Suprapubic skin (tissue), 4 donors: ENCODE measurements at regions not wholly inside any gene's neighbourhood (a gene's known extent, or its start where the extent isn't known, plus 50 kb on each side); places are given as distances from the start of the nearest gene placed in this dataset.

Experiments used
- DNase-seq, 2 donors: peaks; one replicate each; pipeline ENCODE4 v3.0.0-alpha.2; 2019; ENCODE audit warnings: low spot score in 2 of 2
- H3K27ac ChIP-seq: fragments of 200-600 bp; sonication (generic); one replicate; pipeline ENCODE4 v1.5.1; 2019
- H3K27me3 ChIP-seq: fragments of 200-600 bp; sonication (generic); one replicate; pipeline ENCODE4 v1.5.1; 2019
- H3K36me3 ChIP-seq: fragments of 200-600 bp; sonication (generic); one replicate; pipeline ENCODE4 v1.5.1; 2019
- H3K4me1 ChIP-seq: fragments of 200-600 bp; sonication (generic); one replicate; pipeline ENCODE4 v1.5.1; 2019
- H3K4me3 ChIP-seq: fragments of 200-600 bp; sonication (generic); one replicate; pipeline ENCODE4 v1.5.1; 2019; ENCODE audit warnings: mild to moderate bottlenecking
- H3K9me3 ChIP-seq: fragments of 200-600 bp; sonication (generic); one replicate; pipeline ENCODE4 v1.5.1; 2019
- CTCF ChIP-seq, 2 donors: fragments of 200-600 bp in 1 of 2; fragments of 450-650 bp in 1 of 2; sonication (generic) in 1 of 2; IDR thresholded peaks; one replicate each; pipeline ENCODE4 v1.5.1; 2016 to 2019; ENCODE audit warnings: antibody characterized with exemption in 2 of 2, mild to moderate bottlenecking in 1 of 2, moderate library complexity in 1 of 2
- EP300 ChIP-seq: sonication (generic); formaldehyde crosslinking; IDR thresholded peaks from one replicate; pipeline ENCODE4 v1.6.1; 2017; ENCODE audit warnings: antibody characterized with exemption
- POLR2A ChIP-seq, 2 donors: fragments of 450-650 bp; IDR thresholded peaks; one replicate each; pipeline ENCODE4 v1.6.1; 2017; ENCODE audit warnings: antibody characterized with exemption in 2 of 2, mild to moderate bottlenecking in 2 of 2, moderate library complexity in 2 of 2
- POLR2AphosphoS5 ChIP-seq, 3 donors: sonication (generic); formaldehyde crosslinking; IDR thresholded peaks; one replicate each; pipeline ENCODE4 v1.6.1; 2017; ENCODE audit warnings: antibody characterized with exemption in 3 of 3
- WGBS: methylation state at CpG from one replicate; pipeline ENCODE4 v1.1.5; 2018; 5-methylcytosine and 5-hydroxymethylcytosine counted together

- 89% methylated on average over 4 of the region's 4 CpGs for WGBS
- Histone ChIP-seq H3K27me3 (no peaks in the 10 kb centered on the region), H3K4me1 (no peaks in the 10 kb centered on the region), H3K9me3 (no peaks in the 10 kb centered on the region), H3K27ac (no peak overlapping the region), H3K4me3 (no peak overlapping the region), H3K36me3 (no peaks in the 10 kb centered on the region)
- no peak for DNase-seq
- TF ChIP-seq CTCF (IDR thresholded peaks at IDR 0.05) = no peak
- TF ChIP-seq POLR2AphosphoS5 (IDR thresholded peaks at IDR 0.05) = no peak
- TF ChIP-seq POLR2A (IDR thresholded peaks at IDR 0.05) = no peak
- TF ChIP-seq EP300 = no peak
These were observed 295.1 kb downstream of the HHIPL2 start for GRCh38 chr1:222252788-222253187.

GRCh38 chr1:222251847-222252246, 296.1 kb downstream of the HHIPL2 start:
- Histone ChIP-seq H3K36me3 (no peaks in the 10 kb centered on the region), H3K9me3 (no peaks in the 10 kb centered on the region), H3K4me1 (no peaks in the 10 kb centered on the region), H3K4me3 (no peak overlapping the region), H3K27me3 (no peaks in the 10 kb centered on the region), H3K27ac (no peak overlapping the region)
- DNase-seq = no peak
- TF ChIP-seq CTCF (IDR thresholded peaks at IDR 0.05) (no peak), POLR2A (IDR thresholded peaks at IDR 0.05) (no peak), EP300 (no peak), POLR2AphosphoS5 (IDR thresholded peaks at IDR 0.05) (no peak)
- 68% methylated on average over 2 of the region's 2 CpGs for WGBS

- H3K36me3 ChIP-seq = no peaks in the 10 kb centered on the region
- no peak overlapping the region for H3K27ac ChIP-seq
- no peak overlapping the region for H3K4me3 ChIP-seq
- no peak for DNase-seq
- H3K27me3 ChIP-seq = no peaks in the 10 kb centered on the region
- no peaks in the 10 kb centered on the region for H3K4me1 ChIP-seq
- H3K9me3 ChIP-seq = no peaks in the 10 kb centered on the region
- no peak for TF ChIP-seq CTCF (IDR thresholded peaks at IDR 0.05)
- TF ChIP-seq POLR2AphosphoS5 (IDR thresholded peaks at IDR 0.05) = no peak
- TF ChIP-seq POLR2A (IDR thresholded peaks at IDR 0.05) = no peak
- no peak for TF ChIP-seq EP300
These were observed 297.5 kb downstream of the HHIPL2 start for GRCh38 chr1:222250376-222250775.

- no peaks in the 10 kb centered on the region for H3K4me1 ChIP-seq
- no peaks in the 10 kb centered on the region for H3K36me3 ChIP-seq
- WGBS = 83% methylated on average over 3 of the region's 3 CpGs
- no peak for DNase-seq
- no peaks in the 10 kb centered on the region for H3K9me3 ChIP-seq
- H3K27me3 ChIP-seq = no peaks in the 10 kb centered on the region
- no peak overlapping the region for H3K4me3 ChIP-seq
- H3K27ac ChIP-seq = no peak overlapping the region
- TF ChIP-seq CTCF (IDR thresholded peaks at IDR 0.05) (no peak), POLR2A (IDR thresholded peaks at IDR 0.05) (no peak), POLR2AphosphoS5 (IDR thresholded peaks at IDR 0.05) (no peak), EP300 (no peak)
These were observed 300.0 kb downstream of the HHIPL2 start for GRCh38 chr1:222247811-222248310.

- H3K36me3 ChIP-seq = no peaks in the 10 kb centered on the region
- H3K9me3 ChIP-seq = no peaks in the 10 kb centered on the region
- H3K4me3 ChIP-seq = no peak overlapping the region
- no peaks in the 10 kb centered on the region for H3K27me3 ChIP-seq
- 45% methylated on average over 1 of the region's 1 CpG for WGBS
- no peaks in the 10 kb centered on the region for H3K4me1 ChIP-seq
- H3K27ac ChIP-seq = no peak overlapping the region
- TF ChIP-seq POLR2A (IDR thresholded peaks at IDR 0.05) = no peak
- no peak for TF ChIP-seq POLR2AphosphoS5 (IDR thresholded peaks at IDR 0.05)
- no peak for TF ChIP-seq CTCF (IDR thresholded peaks at IDR 0.05)
- no peak for TF ChIP-seq EP300
- DNase-seq = no peak
These were observed 300.8 kb downstream of the HHIPL2 start for GRCh38 chr1:222247081-222247480.
